ENCODE measurements at regions not wholly inside any gene's neighbourhood (a gene's known extent, or its start where the extent isn't known, plus 50 kb on each side); places are given as distances from the start of the nearest gene placed in this dataset.
"Not testable (repeated sequence)": the region's sequence is repeated elsewhere in the genome, so short reads cannot be mapped to it uniquely, and the experiment has no call there.

- no peak for TF ChIP-seq CTCF (conservative IDR thresholded peaks at IDR 0.05; ENCODE audit: low read depth, low read length)
- no peak overlapping the region for H3K4me3 ChIP-seq (ENCODE audit: low read depth, low read length)
- no peak for DNase-seq (ENCODE audit: low read depth)
These were observed 211.2 kb downstream of the S1PR1 start for GRCh38 chr1:101448018-101448417.

- not testable (repeated sequence) for H3K4me3 ChIP-seq (ENCODE audit: low read depth, low read length)
These were observed 213.9 kb downstream of the S1PR1 start for GRCh38 chr1:101450691-101451090.

DNA sequence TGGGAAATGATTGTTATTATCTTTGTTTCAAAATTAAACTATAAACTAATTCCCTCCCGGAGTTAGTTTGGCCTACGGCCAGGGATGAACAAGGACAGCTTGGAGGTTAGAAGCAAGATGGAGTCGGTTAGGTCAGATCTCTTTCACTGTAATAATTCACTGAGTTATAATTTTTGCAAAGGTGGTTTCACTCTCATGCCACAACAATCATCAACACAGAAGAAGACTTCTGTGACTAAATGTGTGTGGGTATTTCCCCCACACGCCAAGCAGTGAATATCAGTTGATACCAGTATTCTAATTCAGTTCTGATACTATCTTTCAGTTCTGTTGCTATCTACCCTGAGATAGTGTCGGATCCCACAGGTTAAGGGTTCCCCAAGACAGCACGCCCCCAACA lies 215.1 kb downstream of the S1PR1 start:
- no peak for TF ChIP-seq CTCF (conservative IDR thresholded peaks at IDR 0.05; ENCODE audit: low read depth, low read length)
- H3K4me3 ChIP-seq (ENCODE audit: low read depth, low read length): no peak overlapping the region
- no peak for DNase-seq (ENCODE audit: low read depth)

More at GRCh38 chr1:101450691-101451090, 213.9 kb downstream of the S1PR1 start:
- DNase-seq (ENCODE audit: low read depth): not testable (repeated sequence)

DNA sequence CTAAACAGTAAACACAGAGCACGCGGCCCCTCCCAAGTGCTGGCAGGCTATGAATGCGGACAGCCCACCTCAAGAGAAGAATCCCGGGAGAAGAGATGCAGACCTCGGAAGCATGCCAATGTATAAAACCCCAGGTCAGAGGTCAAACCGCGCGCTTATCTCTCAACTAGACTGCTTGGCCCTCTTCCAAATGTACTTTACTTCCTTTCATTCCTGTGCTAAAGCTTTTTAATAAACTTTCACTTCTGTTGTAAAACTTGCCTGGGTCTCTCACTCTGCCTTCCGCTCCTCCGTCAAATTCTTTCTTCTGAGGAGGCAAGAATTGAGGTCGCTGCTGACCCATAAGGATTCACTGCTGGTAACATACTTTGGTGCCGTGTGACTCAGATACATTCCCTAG lies 216.0 kb downstream of the S1PR1 start:
- DNase-seq (ENCODE audit: low read depth): no peak
- TF ChIP-seq CTCF (conservative IDR thresholded peaks at IDR 0.05; ENCODE audit: low read depth, low read length): no peak
- H3K4me3 ChIP-seq (ENCODE audit: low read depth, low read length): no peak overlapping the region

- no peak for TF ChIP-seq CTCF (conservative IDR thresholded peaks at IDR 0.05; ENCODE audit: low read depth, low read length)
- H3K4me3 ChIP-seq (ENCODE audit: low read depth, low read length): no peak overlapping the region
- no peak for DNase-seq (ENCODE audit: low read depth)
These were observed 217.0 kb downstream of the S1PR1 start for GRCh38 chr1:101453844-101454243.

DNA sequence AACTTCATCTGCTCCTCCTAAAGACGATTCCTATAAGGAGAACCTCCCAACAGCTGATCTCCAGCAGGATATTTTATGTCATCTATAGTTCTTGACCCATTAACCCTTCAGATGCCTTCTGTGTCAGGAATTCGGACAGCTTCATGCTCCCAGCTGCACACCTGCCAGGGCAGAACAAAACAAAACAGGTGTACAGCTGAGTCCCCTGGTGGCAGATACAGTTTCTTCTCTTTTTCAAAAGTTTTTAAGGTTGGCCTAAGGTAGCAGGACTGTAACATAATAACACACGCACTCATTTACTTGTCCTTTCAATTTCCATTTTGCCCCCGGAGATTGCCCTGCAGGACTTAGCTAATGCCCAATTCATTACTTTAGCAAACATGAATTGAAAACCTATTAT lies 218.3 kb downstream of the S1PR1 start:
- no peak overlapping the region for H3K4me3 ChIP-seq (ENCODE audit: low read depth, low read length)
- DNase-seq (ENCODE audit: low read depth): no peak
- no peak for TF ChIP-seq CTCF (conservative IDR thresholded peaks at IDR 0.05; ENCODE audit: low read depth, low read length)

- no peak overlapping the region for H3K4me3 ChIP-seq (ENCODE audit: low read depth, low read length)
- no peak for TF ChIP-seq CTCF (conservative IDR thresholded peaks at IDR 0.05; ENCODE audit: low read depth, low read length)
- DNase-seq (ENCODE audit: low read depth): no peak
These were observed 223.9 kb downstream of the S1PR1 start for GRCh38 chr1:101460739-101461138.

DNA sequence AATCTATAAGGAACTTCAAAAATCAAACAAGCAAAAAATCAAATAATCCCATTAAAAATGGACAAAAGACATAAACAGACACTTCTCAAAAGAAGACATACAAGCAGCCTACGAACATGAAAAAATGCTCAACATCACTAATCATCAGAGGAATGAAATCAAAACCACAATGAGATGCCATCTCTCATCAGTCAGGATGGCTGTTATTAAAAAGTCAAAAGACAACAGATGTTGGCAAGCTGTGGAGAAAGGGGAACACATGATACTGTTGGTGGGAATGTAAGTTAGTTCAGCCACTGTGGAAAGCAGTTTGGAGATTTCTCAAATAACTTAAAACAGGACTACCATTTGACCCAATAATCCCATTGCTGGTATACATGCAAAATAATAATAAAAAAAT lies 226.4 kb downstream of the S1PR1 start:
- no peak for DNase-seq (ENCODE audit: low read depth)
- H3K4me3 ChIP-seq (ENCODE audit: low read depth, low read length): no peak overlapping the region
- TF ChIP-seq CTCF (conservative IDR thresholded peaks at IDR 0.05; ENCODE audit: low read depth, low read length): no peak

Data from epithelial cell of proximal tubule (primary cell).